Right lobe of liver (tissue), 4 donors: ENCODE measurements at regions not wholly inside any gene's neighbourhood (a gene's known extent, or its start where the extent isn't known, plus 50 kb on each side); places are given as distances from the start of the nearest gene placed in this dataset.

Experiments used
- CTCF ChIP-seq, 4 donors: fragments of 200-600 bp in 3 of 4; fragments of 450-650 bp in 1 of 4; IDR thresholded peaks; one replicate each; pipeline versions ENCODE4 v1.5.1 to v1.8.0; 2016 to 2022; ENCODE audit warnings: antibody characterized with exemption in 4 of 4, mild to moderate bottlenecking in 2 of 4
- POLR2A ChIP-seq: fragments of 450-650 bp; IDR thresholded peaks from one replicate; pipeline ENCODE4 v1.6.1; 2017; ENCODE audit warnings: antibody characterized with exemption, mild to moderate bottlenecking
- donor health status: DM: no; HTN: no; CAD: no.
- donor health status: DM: no; HTN: no; CAD: no.
- donor health status: DM: no; HTN: yes; CAD: no.

- no peak for TF ChIP-seq POLR2A
- TF ChIP-seq CTCF (IDR thresholded peaks at IDR 0.05) = no peak
These were observed 736.2 kb downstream of the PTPRU start for GRCh38 chr1:29972421-29973053.
